CD4-positive, alpha-beta memory T cell (primary cell): ENCODE measurements at regions not wholly inside any gene's neighbourhood (a gene's known extent, or its start where the extent isn't known, plus 50 kb on each side); places are given as distances from the start of the nearest gene placed in this dataset.

ENCODE experiments used
- CTCF ChIA-PET: fragments of 350-600 bp; sonication (Branson Sonifier 250); formaldehyde crosslinking; loops from one replicate; lab custom pipeline; 2021; ENCODE audit warnings: inconsistent platforms; ENCODE audit not compliant: partially characterized antibody; lab: Charles Lee
- POLR2A ChIA-PET: fragments of 350-600 bp; sonication (Branson Sonifier 250); formaldehyde crosslinking; loops from one replicate; lab custom pipeline; 2021; ENCODE audit not compliant: partially characterized antibody; lab: Charles Lee
- DNase-seq, 5 donors: peaks; one replicate each; pipeline versions ENCODE4 v3.0.0 to v3.0.0-alpha.2; 2020 to 2022; ENCODE audit warnings: mixed read lengths in 1 of 5
- H3K27ac ChIP-seq: one replicate; pipeline ENCODE4 v1.7.0; 2013; ENCODE audit warnings: low read depth, low read length
- H3K27me3 ChIP-seq: 2 replicates; pipeline ENCODE4 v1.7.0; 2013; ENCODE audit warnings: mild to moderate bottlenecking, low read length, moderate library complexity; ENCODE audit not compliant: insufficient read depth
- H3K36me3 ChIP-seq: 2 replicates; pipeline ENCODE4 v1.7.0; 2013; ENCODE audit warnings: mild to moderate bottlenecking, low read length, moderate library complexity; ENCODE audit not compliant: insufficient read depth
- H3K4me1 ChIP-seq: 2 replicates; pipeline ENCODE4 v1.7.0; 2013; ENCODE audit warnings: mild to moderate bottlenecking, low read length, moderate library complexity; ENCODE audit not compliant: insufficient read depth
- H3K4me3 ChIP-seq, 2 donors: one replicate each; pipeline ENCODE4 v1.7.0; 2013; ENCODE audit warnings: low read length in 2 of 2, mild to moderate bottlenecking in 1 of 2
- H3K9me3 ChIP-seq, 2 donors: one replicate each; pipeline ENCODE4 v1.7.0; 2013; ENCODE audit warnings: low read length in 2 of 2, control low read depth in 1 of 2; ENCODE audit not compliant: control insufficient read depth in 1 of 2
- H3K27ac Mint-ChIP-seq, 7 donors: one replicate each; pipeline ENCODE4 v1.8.0; 2020 to 2021; ENCODE audit warnings: mixed read lengths in 7 of 7, mild to moderate bottlenecking in 6 of 7, inconsistent platforms in 3 of 7, moderate library complexity in 3 of 7
- H3K27me3 Mint-ChIP-seq, 2 donors: one replicate each; pipeline ENCODE4 v1.8.0; 2020 to 2021; ENCODE audit warnings: mixed read lengths in 2 of 2
- H3K36me3 Mint-ChIP-seq, 2 donors: one replicate each; pipeline ENCODE4 v1.8.0; 2020 to 2021; ENCODE audit warnings: mixed read lengths in 2 of 2, inconsistent platforms in 1 of 2, mild to moderate bottlenecking in 1 of 2
- H3K4me1 Mint-ChIP-seq, 4 donors: one replicate each; pipeline ENCODE4 v1.8.0; 2020 to 2021; ENCODE audit warnings: mixed read lengths in 4 of 4, mild to moderate bottlenecking in 1 of 4
- H3K4me3 Mint-ChIP-seq, 8 donors: one replicate each; pipeline ENCODE4 v1.8.0; 2020 to 2021; ENCODE audit warnings: mixed read lengths in 8 of 8, mild to moderate bottlenecking in 7 of 8, moderate library complexity in 6 of 8, inconsistent platforms in 3 of 8
- H3K9me3 Mint-ChIP-seq, 8 donors: one replicate each; pipeline ENCODE4 v1.8.0; 2020 to 2021; ENCODE audit warnings: mixed read lengths in 8 of 8, mild to moderate bottlenecking in 5 of 8, inconsistent platforms in 3 of 8, moderate library complexity in 1 of 8
- intact Hi-C: fragments of 100-400 bp; cut with micrococcal nuclease; formaldehyde crosslinking; loops from one replicate; pipeline ENCODE4 v1.15.1; 2023

DNA sequence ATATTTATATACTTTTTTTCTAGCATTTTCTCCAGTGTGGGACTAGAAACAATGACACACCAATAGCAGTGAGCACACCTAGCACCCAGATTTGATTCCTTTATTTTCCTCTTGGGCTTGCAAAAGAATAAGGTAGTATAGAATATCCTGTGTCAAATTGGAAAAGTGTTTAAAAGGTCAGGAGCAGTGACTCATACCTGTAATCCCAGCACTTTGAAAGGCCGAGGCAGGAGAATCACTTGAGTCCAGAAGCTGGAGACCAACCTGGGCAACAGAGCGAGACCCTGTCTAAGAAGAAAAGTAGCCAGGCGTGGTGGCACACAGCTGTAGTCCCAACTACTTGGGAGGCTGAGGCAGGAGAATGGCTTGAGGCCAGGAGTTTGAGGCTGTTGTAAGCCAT is 53.8 kb upstream of the SGPP1 start:
- H3K36me3 Mint-ChIP-seq, result no peaks in the 10 kb centered on the region
- peaks cover 0 to 1% of the 10 kb centered on the region in 2 donors for H3K27me3 Mint-ChIP-seq
- H3K9me3 Mint-ChIP-seq, result no peaks in the 10 kb centered on the region
- H3K27ac ChIP-seq, result no peak overlapping the region
- CTCF ChIA-PET, result no interaction called here
- H3K4me1 ChIP-seq, result no peaks in the 10 kb centered on the region
- H3K27me3 ChIP-seq, result no peaks in the 10 kb centered on the region
- H3K4me1 Mint-ChIP-seq, result no peaks in the 10 kb centered on the region
- H3K4me3 Mint-ChIP-seq, result no peak overlapping the region
- no peak for DNase-seq
- no peak overlapping the region for H3K4me3 ChIP-seq
- POLR2A ChIA-PET, result no interaction called here
- H3K9me3 ChIP-seq, result no peaks in the 10 kb centered on the region
- H3K36me3 ChIP-seq, result no peaks in the 10 kb centered on the region
- intact Hi-C loops, result no loop called here
- no peak overlapping the region for H3K27ac Mint-ChIP-seq

DNA sequence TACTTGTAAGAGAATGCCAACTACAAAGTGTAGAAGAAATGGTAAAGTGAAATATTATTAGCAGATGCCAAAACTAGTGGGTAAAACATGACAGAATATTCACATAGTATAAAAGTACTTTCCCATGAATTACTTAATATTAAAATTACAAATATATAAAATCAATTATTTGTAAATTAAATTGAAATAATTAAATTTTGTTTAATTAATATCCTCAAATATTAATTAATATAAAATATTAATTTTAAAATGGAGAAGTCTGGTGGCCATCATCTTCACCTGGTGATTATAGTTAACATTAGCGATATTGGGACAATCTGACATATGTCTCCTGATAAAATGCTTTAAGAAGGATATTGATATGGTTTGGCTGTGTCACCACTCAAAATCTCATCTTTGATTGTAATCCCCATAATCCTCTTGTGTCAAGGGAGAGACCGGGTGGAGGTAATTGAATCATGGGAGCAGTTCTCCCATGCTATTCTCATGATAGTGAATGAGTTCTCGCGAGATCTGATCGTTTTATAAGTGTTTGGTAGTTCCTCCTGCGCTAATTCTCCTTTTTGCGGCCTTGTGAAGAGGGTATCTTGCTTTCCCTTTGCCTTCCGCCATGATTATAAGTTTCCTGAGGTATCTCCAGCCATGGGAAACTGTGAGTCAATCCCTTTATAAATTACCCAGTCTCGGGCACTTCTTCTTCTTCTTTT is 55.0 kb upstream of the SGPP1 start:
- Mint-ChIP-seq H3K4me3 (no peak overlapping the region), H3K27me3 (peaks cover 0 to 1% of the 10 kb centered on the region in 2 donors), H3K4me1 (no peaks in the 10 kb centered on the region), H3K27ac (no peak overlapping the region), H3K36me3 (no peaks in the 10 kb centered on the region), H3K9me3 (no peaks in the 10 kb centered on the region)
- Histone ChIP-seq H3K27me3 (no peaks in the 10 kb centered on the region), H3K4me1 (no peaks in the 10 kb centered on the region), H3K9me3 (no peaks in the 10 kb centered on the region), H3K4me3 (no peak overlapping the region), H3K27ac (no peak overlapping the region), H3K36me3 (no peaks in the 10 kb centered on the region)
- ChIA-PET CTCF (no interaction called here), POLR2A (no interaction called here)
- DNase-seq, result no peak
- intact Hi-C loops, result no loop called here

DNA sequence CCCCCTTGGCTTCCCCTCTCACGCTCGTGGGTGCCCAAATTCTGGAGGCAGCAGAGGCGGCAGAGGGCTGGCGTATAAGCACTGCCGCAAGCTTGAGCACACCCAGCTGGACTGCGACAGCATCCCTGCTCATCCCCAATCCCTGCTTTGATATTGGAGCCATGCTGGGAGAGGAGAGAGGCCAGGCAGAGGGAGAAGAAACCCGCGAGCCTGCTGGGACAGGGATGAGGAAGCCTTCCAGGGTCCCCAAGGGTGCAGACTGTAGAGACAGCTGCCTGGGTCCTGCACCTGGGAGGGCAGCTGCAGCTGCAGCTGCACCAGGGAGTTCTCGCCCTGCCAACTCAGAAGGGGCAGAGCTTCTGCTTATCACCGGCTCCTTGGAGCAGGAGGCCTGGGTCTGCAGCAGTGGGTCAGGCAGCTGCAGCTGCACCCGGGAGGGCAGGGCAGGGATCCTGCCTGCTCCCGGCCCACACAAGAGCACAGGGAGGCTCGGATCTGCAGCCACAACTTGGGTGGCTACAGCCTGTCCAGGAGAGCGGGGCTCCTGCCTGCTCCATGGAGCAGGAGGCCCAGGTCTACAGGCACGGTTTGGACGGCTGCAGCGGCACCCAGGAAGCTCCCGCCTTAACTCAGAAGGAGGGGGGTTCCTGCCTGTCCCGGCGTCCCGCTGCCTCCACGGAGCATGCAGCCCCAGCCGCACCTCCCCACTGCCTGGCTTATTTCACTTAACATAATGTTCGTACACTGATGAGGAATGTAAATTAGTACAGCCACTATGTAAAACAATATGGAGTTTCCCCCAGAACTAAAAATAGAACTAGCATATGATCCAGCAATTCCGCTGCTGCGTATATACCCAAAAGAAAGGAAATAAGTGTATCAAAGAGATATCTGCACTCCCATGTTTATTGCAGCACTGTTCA is 60.4 kb upstream of the SGPP1 start:
- no peaks in the 10 kb centered on the region for H3K27me3 ChIP-seq
- H3K9me3 ChIP-seq, result no peaks in the 10 kb centered on the region
- DNase-seq, result no peak
- H3K36me3 Mint-ChIP-seq, result no peaks in the 10 kb centered on the region
- H3K4me3 ChIP-seq, result no peak overlapping the region
- H3K27ac ChIP-seq, result no peak overlapping the region
- H3K27me3 Mint-ChIP-seq, result peaks cover 0 to 11% of the 10 kb centered on the region in 2 donors
- H3K36me3 ChIP-seq, result no peaks in the 10 kb centered on the region
- POLR2A ChIA-PET, result no interaction called here
- H3K27ac Mint-ChIP-seq, result no peak overlapping the region
- no peak overlapping the region for H3K4me3 Mint-ChIP-seq
- intact Hi-C loops, result no loop called here
- peaks cover 0 to 2% (median 0%) of the 10 kb centered on the region in 4 donors for H3K4me1 Mint-ChIP-seq
- CTCF ChIA-PET, result interaction anchor here (0.8 kb wide), 1 partner anchor 18 kb away, joined by 3 read pairs; no protein-coding TSS in a partner anchor
- no peaks in the 10 kb centered on the region for H3K9me3 Mint-ChIP-seq
- no peaks in the 10 kb centered on the region for H3K4me1 ChIP-seq

DNA sequence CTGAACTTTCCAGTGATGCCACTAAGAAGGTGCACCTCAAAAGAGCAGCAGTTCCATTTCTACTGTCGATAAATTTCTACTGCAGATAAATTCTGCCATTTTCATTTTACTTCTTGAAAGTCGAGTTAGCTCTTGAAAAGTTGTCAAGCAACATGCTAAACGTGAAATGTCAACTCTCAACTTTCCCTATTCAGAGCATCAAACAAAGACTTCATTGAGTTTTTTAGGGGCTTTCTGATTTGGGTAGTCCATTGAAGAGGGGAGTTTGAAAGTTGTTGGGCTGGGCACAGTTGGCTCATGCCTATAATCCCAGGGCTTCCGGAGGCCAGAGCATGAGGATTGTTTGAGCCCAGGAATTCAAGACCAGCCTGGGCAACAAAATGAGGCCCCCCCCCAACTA is 59.4 kb upstream of the SYNE2 start:
- no peak for DNase-seq
- peaks cover 0 to 10% of the 10 kb centered on the region in 2 donors for H3K27me3 Mint-ChIP-seq
- Histone ChIP-seq H3K27me3 (no peaks in the 10 kb centered on the region), H3K27ac (no peak overlapping the region), H3K4me1 (no peaks in the 10 kb centered on the region), H3K36me3 (no peaks in the 10 kb centered on the region), H3K9me3 (no peaks in the 10 kb centered on the region), H3K4me3 (no peak overlapping the region)
- no peaks in the 10 kb centered on the region for H3K9me3 Mint-ChIP-seq
- CTCF ChIA-PET, result interaction anchor here (1.8 kb wide), 1 partner anchor 510 kb away, joined by 6 read pairs; no protein-coding TSS in a partner anchor
- peaks cover 0 to 2% (median 0%) of the 10 kb centered on the region in 4 donors for H3K4me1 Mint-ChIP-seq
- POLR2A ChIA-PET, result no interaction called here
- intact Hi-C loops, result no loop called here
- no peak overlapping the region for H3K4me3 Mint-ChIP-seq
- H3K36me3 Mint-ChIP-seq, result no peaks in the 10 kb centered on the region
- H3K27ac Mint-ChIP-seq, result no peak overlapping the region

DNA sequence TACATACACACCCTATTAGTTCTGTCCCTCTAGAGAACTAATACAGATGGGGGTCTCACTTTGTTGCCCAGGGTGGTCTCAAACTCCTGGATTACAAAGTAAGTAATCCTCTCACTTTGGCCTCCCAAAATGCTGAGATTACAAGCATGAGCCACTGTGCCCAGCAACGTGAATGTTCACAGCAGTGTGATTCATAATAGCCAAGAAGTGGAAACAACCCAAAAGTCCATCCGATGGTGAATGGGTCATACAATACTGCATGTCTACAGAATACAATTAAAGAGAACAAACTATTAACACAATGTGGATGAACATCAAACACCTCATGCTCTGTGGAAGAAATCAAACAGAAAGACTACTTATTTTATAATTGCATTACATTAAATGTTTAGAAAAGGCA is 57.3 kb upstream of the SYNE2 start:
- intact Hi-C loops, result no loop called here
- ChIA-PET CTCF (interaction anchor here (1.2 kb wide), 1 partner anchor 508 kb away, joined by 5 read pairs; no protein-coding TSS in a partner anchor), POLR2A (no interaction called here)
- H3K4me3 Mint-ChIP-seq, result no peak overlapping the region
- no peak for DNase-seq
- no peaks in the 10 kb centered on the region for H3K27me3 ChIP-seq
- no peaks in the 10 kb centered on the region for H3K9me3 ChIP-seq
- H3K4me1 Mint-ChIP-seq, result peaks cover 2 to 6% (median 5%) of the 10 kb centered on the region in 4 donors
- no peaks in the 10 kb centered on the region for H3K36me3 ChIP-seq
- H3K36me3 Mint-ChIP-seq, result no peaks in the 10 kb centered on the region
- H3K4me3 ChIP-seq, result no peak overlapping the region
- H3K27ac Mint-ChIP-seq, result no peak overlapping the region
- H3K27me3 Mint-ChIP-seq, result peaks cover 0 to 1% of the 10 kb centered on the region in 2 donors
- H3K9me3 Mint-ChIP-seq, result no peaks in the 10 kb centered on the region
- no peaks in the 10 kb centered on the region for H3K4me1 ChIP-seq
- H3K27ac ChIP-seq, result no peak overlapping the region

DNA sequence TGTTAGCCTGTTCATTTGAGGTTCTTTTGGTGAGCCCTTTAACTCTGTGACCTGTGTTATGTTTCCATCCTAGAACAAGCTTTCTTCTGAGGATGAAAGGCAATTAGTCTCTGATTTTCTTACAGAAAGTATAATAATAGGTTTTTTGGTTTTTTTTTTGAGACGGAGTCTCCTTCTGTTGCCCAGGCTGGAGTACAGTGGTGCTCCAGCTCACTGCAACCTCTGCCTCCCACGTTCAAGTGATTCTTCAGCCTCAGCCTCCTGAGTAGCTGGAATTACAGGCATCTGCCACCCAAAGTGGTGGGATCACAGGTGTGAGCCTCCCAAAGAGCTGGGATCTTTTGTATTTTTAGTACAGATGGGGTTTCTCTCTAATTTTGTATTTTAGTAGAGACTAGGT is 52.7 kb upstream of the SYNE2 start:
- ChIA-PET POLR2A (no interaction called here), CTCF (interaction anchor here (0.8 to 3.9 kb wide), 21 partner anchors 10 to 503 kb away, joined by 3 to 40 read pairs (median 4); partner anchors contain the start of gene ESR2)
- Mint-ChIP-seq H3K9me3 (no peaks in the 10 kb centered on the region), H3K4me3 (peak overlapping the region in 1 of 8 donors; percentile 59), H3K36me3 (no peaks in the 10 kb centered on the region), H3K27ac (no peak overlapping the region), H3K4me1 (peaks cover 4 to 10% (median 5%) of the 10 kb centered on the region in 4 donors), H3K27me3 (peaks cover 0 to 1% of the 10 kb centered on the region in 2 donors)
- H3K9me3 ChIP-seq, result no peaks in the 10 kb centered on the region
- H3K27me3 ChIP-seq, result no peaks in the 10 kb centered on the region
- DNase-seq, result no peak
- intact Hi-C loops, result no loop called here
- H3K4me1 ChIP-seq, result no peaks in the 10 kb centered on the region
- H3K27ac ChIP-seq, result no peak overlapping the region
- H3K4me3 ChIP-seq, result no peak overlapping the region
- no peaks in the 10 kb centered on the region for H3K36me3 ChIP-seq
